ENCODE measurements at regions not wholly inside any gene's neighbourhood (a gene's known extent, or its start where the extent isn't known, plus 50 kb on each side); places are given as distances from the start of the nearest gene placed in this dataset.

DNA sequence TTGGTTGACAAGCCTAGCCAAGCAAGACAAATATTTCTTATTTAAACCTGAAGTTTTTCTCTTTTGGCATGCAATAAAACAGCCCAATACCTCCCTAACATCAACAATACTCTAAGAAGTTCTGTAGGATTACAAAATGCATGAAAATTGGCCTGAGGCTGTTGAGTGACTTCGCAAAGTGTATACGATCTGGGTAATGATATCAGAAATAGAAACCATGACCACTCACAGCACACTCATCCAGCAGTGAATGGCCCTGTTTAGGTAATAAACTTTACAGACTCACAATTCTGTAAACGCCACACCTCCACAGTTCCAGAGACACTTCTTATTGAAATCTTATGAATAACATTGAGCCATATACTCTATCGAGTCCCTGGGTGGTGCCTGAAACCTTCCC lies 83.0 kb upstream of the NAALADL2 start:
- no peak overlapping the region for H3K27ac ChIP-seq
- TF ChIP-seq POLR2A (IDR thresholded peaks at IDR 0.05) (no peak), POLR2AphosphoS5 (IDR thresholded peaks at IDR 0.05) (no peak)
- TF ChIP-seq, protein P1, sequence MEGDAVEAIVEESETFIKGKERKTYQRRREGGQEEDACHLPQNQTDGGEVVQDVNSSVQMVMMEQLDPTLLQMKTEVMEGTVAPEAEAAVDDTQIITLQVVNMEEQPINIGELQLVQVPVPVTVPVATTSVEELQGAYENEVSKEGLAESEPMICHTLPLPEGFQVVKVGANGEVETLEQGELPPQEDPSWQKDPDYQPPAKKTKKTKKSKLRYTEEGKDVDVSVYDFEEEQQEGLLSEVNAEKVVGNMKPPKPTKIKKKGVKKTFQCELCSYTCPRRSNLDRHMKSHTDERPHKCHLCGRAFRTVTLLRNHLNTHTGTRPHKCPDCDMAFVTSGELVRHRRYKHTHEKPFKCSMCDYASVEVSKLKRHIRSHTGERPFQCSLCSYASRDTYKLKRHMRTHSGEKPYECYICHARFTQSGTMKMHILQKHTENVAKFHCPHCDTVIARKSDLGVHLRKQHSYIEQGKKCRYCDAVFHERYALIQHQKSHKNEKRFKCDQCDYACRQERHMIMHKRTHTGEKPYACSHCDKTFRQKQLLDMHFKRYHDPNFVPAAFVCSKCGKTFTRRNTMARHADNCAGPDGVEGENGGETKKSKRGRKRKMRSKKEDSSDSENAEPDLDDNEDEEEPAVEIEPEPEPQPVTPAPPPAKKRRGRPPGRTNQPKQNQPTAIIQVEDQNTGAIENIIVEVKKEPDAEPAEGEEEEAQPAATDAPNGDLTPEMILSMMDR (IDR thresholded peaks at IDR 0.05), result no peak
- intact Hi-C loops (cut with DNase I; ENCODE audit: low total_unique reads), result no loop called here
- H3K36me3 ChIP-seq, result no peaks in the 10 kb centered on the region
- no peaks in the 10 kb centered on the region for H3K9me3 ChIP-seq
- no peak overlapping the region for H3K4me3 ChIP-seq
- no peak for DNase-seq (ENCODE audit: low spot score in 2 of 2)
- H3K4me1 ChIP-seq, result no peaks in the 10 kb centered on the region
- no peaks in the 10 kb centered on the region for H3K27me3 ChIP-seq

DNA sequence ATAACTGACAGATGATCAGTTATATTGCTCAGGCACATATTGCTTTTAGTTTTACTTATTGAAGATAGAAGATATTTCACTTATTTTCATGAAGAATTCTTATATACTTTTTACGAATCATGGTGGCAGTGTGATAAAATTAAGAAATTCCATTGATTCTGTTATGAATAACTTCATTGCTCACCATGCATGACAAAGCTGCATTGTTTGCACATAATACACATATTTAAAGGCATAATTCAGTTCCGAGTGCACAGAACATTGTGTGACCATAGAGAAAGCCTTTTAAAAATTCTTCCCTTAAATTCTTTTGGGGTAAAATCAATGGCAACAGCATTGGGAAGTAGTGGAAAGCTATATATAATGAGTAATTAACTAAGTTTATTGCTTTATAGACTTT lies 82.5 kb upstream of the NAALADL2 start:
- no peak for DNase-seq (ENCODE audit: low spot score in 2 of 2)
- intact Hi-C loops (cut with DNase I; ENCODE audit: low total_unique reads), result no loop called here
- TF ChIP-seq, protein P1 (IDR thresholded peaks at IDR 0.05), result no peak
- no peak for TF ChIP-seq POLR2AphosphoS5 (IDR thresholded peaks at IDR 0.05)
- no peak for TF ChIP-seq POLR2A (IDR thresholded peaks at IDR 0.05)
- Histone ChIP-seq H3K4me3 (no peak overlapping the region), H3K9me3 (no peaks in the 10 kb centered on the region), H3K4me1 (no peaks in the 10 kb centered on the region), H3K27me3 (no peaks in the 10 kb centered on the region), H3K27ac (no peak overlapping the region), H3K36me3 (no peaks in the 10 kb centered on the region)

DNA sequence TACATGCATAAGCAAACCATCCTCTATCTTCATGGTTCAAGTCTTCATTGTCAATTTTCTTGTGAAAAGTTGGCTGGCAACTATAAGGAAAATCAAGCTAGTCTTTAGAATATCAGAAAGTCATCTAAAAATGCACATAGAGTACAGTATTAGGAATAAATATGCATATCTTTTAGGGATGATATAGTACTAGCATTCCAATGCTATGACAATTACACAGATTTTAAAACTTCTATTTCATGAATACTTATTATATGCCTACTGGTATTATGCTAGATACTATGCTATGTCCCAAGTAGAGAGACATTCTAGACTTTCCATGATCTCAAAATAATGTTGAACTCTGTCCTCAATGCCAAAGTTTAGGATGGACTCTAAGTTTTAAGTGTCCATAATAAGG lies 81.3 kb upstream of the NAALADL2 start:
- no peaks in the 10 kb centered on the region for H3K9me3 ChIP-seq
- no peak for DNase-seq (ENCODE audit: low spot score in 2 of 2)
- H3K36me3 ChIP-seq, result no peaks in the 10 kb centered on the region
- H3K4me3 ChIP-seq, result no peak overlapping the region
- no peaks in the 10 kb centered on the region for H3K4me1 ChIP-seq
- TF ChIP-seq POLR2A (IDR thresholded peaks at IDR 0.05) (no peak), POLR2AphosphoS5 (IDR thresholded peaks at IDR 0.05) (no peak)
- TF ChIP-seq, protein P1 (IDR thresholded peaks at IDR 0.05), result no peak
- no peak overlapping the region for H3K27ac ChIP-seq
- no peaks in the 10 kb centered on the region for H3K27me3 ChIP-seq
- intact Hi-C loops (cut with DNase I; ENCODE audit: low total_unique reads), result no loop called here

DNA sequence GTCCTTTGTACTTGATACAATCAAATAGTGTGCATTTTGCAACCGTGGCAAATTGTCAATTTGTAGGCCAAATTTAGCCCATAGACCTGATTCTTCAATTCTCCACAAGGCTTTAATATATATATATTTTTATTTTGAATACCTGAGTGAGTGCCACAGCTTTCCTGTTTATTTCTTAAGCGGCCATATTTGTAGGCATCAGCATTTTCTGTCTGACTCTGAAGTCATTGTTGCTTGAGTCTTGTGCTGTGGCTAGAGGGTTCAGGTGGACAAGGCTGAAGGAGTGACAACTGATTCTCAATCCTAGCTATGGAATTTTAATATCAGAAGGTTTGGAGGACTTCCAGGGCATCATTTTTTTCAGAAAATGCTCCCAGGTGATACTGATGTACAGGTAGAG lies 75.6 kb upstream of the NAALADL2 start:
- intact Hi-C loops (cut with DNase I; ENCODE audit: low total_unique reads), result no loop called here
- Histone ChIP-seq H3K36me3 (no peaks in the 10 kb centered on the region), H3K4me3 (no peak overlapping the region), H3K27me3 (no peaks in the 10 kb centered on the region), H3K4me1 (no peaks in the 10 kb centered on the region), H3K27ac (no peak overlapping the region), H3K9me3 (no peaks in the 10 kb centered on the region)
- no peak for DNase-seq (ENCODE audit: low spot score in 2 of 2)
- TF ChIP-seq, protein P1 (IDR thresholded peaks at IDR 0.05), result no peak
- TF ChIP-seq POLR2AphosphoS5 (IDR thresholded peaks at IDR 0.05) (no peak), POLR2A (IDR thresholded peaks at IDR 0.05) (no peak)

DNA sequence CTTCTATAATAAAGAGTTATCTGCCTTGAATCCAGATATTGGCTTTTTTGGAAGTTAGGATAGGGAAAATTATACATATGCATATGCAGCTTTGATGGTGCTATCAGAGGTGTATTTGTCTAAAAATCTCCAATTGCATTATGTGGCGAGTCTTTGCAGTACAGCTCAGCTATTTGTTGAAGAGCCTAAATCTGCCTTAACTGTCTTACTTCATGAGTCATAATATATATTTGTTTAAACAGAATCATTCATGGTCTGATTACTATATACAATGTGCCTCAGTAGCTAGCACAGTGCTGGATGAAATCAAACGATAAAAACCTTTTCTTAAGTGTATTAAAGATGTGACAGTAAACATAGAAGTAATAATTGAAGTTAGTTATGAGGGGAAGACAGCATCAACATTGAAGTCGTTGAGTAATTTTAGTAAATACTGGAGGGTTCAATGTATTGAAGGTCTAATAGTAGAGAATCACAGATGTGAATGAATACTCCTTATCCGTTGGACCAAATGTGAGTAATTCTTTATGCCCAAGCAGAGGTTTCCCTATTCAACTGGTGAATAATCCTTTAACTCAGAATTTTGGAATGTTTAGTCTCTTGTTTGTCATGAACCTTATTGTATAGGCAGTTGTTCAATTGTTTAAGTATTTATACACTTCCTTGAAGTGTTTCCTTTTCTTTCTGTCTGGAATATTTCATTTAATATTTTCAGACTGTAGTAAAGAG lies 74.8 kb upstream of the NAALADL2 start:
- DNase-seq (ENCODE audit: low spot score in 2 of 2), result no peak
- Histone ChIP-seq H3K27ac (no peak overlapping the region), H3K9me3 (no peaks in the 10 kb centered on the region), H3K4me3 (no peak overlapping the region), H3K27me3 (no peaks in the 10 kb centered on the region), H3K4me1 (no peaks in the 10 kb centered on the region), H3K36me3 (no peaks in the 10 kb centered on the region)
- TF ChIP-seq, protein P1 (IDR thresholded peaks at IDR 0.05), result no peak
- TF ChIP-seq POLR2AphosphoS5 (IDR thresholded peaks at IDR 0.05), result no peak
- TF ChIP-seq POLR2A (IDR thresholded peaks at IDR 0.05), result no peak
- intact Hi-C loops (cut with DNase I; ENCODE audit: low total_unique reads), result no loop called here
